ENCODE measurements at regions not wholly inside any gene's neighbourhood (a gene's known extent, or its start where the extent isn't known, plus 50 kb on each side); places are given as distances from the start of the nearest gene placed in this dataset.
A peak's percentile ranks its signal among the peaks of the same experiment; 100 is the strongest.
"Not testable (repeated sequence)": the region's sequence is repeated elsewhere in the genome, so short reads cannot be mapped to it uniquely, and the experiment has no call there.

GRCh38 chr6:152811785-152812184 is 61.2 kb downstream of the VIP start:
- DNase-seq: no peak

- no peak for DNase-seq
Observed at GRCh38 chr6:152815230-152815872, 64.8 kb downstream of the VIP start.

GRCh38 chr6:152816055-152816454 is 65.5 kb downstream of the VIP start:
- DNase-seq: no peak

GRCh38 chr6:152821525-152821924 is 70.9 kb downstream of the VIP start:
- DNase-seq: no peak

GRCh38 chr6:152824666-152825065 is 74.1 kb downstream of the VIP start:
- no peak for DNase-seq

- no peak for DNase-seq
Observed at GRCh38 chr6:152828431-152828830, 77.8 kb downstream of the VIP start.

GRCh38 chr6:152834366-152834765 is 83.8 kb downstream of the VIP start:
- not testable (repeated sequence) for DNase-seq

- DNase-seq: no peak
Observed at GRCh38 chr6:152836523-152836922, 85.9 kb downstream of the VIP start.

- DNase-seq: no peak
Observed at GRCh38 chr6:152845421-152845820, 94.8 kb downstream of the VIP start.

- no peak for DNase-seq
Observed at GRCh38 chr6:152846825-152847224, 96.2 kb downstream of the VIP start.

GRCh38 chr6:152848919-152849318 is 98.3 kb downstream of the VIP start:
- DNase-seq: no peak

GRCh38 chr6:152854086-152854795 is 103.6 kb downstream of the VIP start:
- DNase-seq: no peak

- DNase-seq: no peak
Observed at GRCh38 chr6:152858141-152858540, 107.5 kb downstream of the VIP start.

- no peak for DNase-seq
Observed at GRCh38 chr6:152859225-152859624, 108.6 kb downstream of the VIP start.

- peak; percentile 46 to 66 for DNase-seq
Observed at GRCh38 chr6:152863618-152864326, 113.2 kb downstream of the VIP start.

- no peak for DNase-seq
Observed at GRCh38 chr6:152874267-152874666, 108.6 kb downstream of the FBXO5 start.

- DNase-seq: no peak
Observed at GRCh38 chr6:152874846-152875568, 107.8 kb downstream of the FBXO5 start.

- DNase-seq: no peak
Observed at GRCh38 chr6:152879681-152880080, 103.2 kb downstream of the FBXO5 start.

GRCh38 chr6:152893187-152893586 is 89.7 kb downstream of the FBXO5 start:
- no peak for DNase-seq

GRCh38 chr6:152896923-152897322 is 85.9 kb downstream of the FBXO5 start:
- DNase-seq: no peak

- peak in 1 of 2 donors; percentile 29 for DNase-seq
Observed at GRCh38 chr6:152897807-152898399, 84.9 kb downstream of the FBXO5 start.

GRCh38 chr6:152904678-152905077 is 78.2 kb downstream of the FBXO5 start:
- no peak for DNase-seq
